Trophoblast cell (in vitro differentiated cells and primary cell): ENCODE measurements at regions not wholly inside any gene's neighbourhood (a gene's known extent, or its start where the extent isn't known, plus 50 kb on each side); places are given as distances from the start of the nearest gene placed in this dataset.

ENCODE experiments used
- DNase-seq, 2 donors: peaks; one replicate each; pipeline ENCODE4 v3.0.0-alpha.2; 2016
- H2AFZ ChIP-seq: 2 replicates; pipeline ENCODE4 v1.6.1; 2013; ENCODE audit warnings: low read length, moderate library complexity, mild to moderate bottlenecking; ENCODE audit not compliant: insufficient read depth, poor library complexity
- H2AK5ac ChIP-seq: 2 replicates; pipeline ENCODE4 v1.6.1; 2013; ENCODE audit warnings: mild to moderate bottlenecking, low read length
- H2BK120ac ChIP-seq: 2 replicates; pipeline ENCODE4 v1.6.1; 2013; ENCODE audit warnings: low read length, mild to moderate bottlenecking, moderate library complexity; ENCODE audit not compliant: insufficient read depth, poor library complexity
- H2BK12ac ChIP-seq: 2 replicates; pipeline ENCODE4 v1.6.1; 2013; ENCODE audit warnings: mild to moderate bottlenecking, low read length, moderate library complexity
- H2BK5ac ChIP-seq: 2 replicates; pipeline ENCODE4 v1.6.1; 2013; ENCODE audit warnings: low read length, low read depth, moderate library complexity, mild to moderate bottlenecking; ENCODE audit not compliant: poor library complexity
- H3K14ac ChIP-seq: 2 replicates; pipeline ENCODE4 v1.6.1; 2013; ENCODE audit warnings: mild to moderate bottlenecking, low read length
- H3K18ac ChIP-seq: 2 replicates; pipeline ENCODE4 v1.6.1; 2013; ENCODE audit warnings: mild to moderate bottlenecking, low read length
- H3K23ac ChIP-seq: 2 replicates; pipeline ENCODE4 v1.6.1; 2013; ENCODE audit warnings: low read length
- H3K27ac ChIP-seq: 2 replicates; pipeline ENCODE4 v1.5.1; 2013; ENCODE audit warnings: low read depth, mild to moderate bottlenecking, inconsistent platforms, low read length, moderate library complexity
- H3K27me3 ChIP-seq: 2 replicates; pipeline ENCODE4 v1.6.1; 2013; ENCODE audit warnings: inconsistent platforms, mild to moderate bottlenecking, low read length, moderate library complexity; ENCODE audit not compliant: insufficient read depth
- H3K36me3 ChIP-seq, 2 experiments: 1 replicate in 1 of 2; 2 replicates in 1 of 2; pipeline ENCODE4 v1.6.1; 2013; ENCODE audit warnings: low read length in 2 of 2, mild to moderate bottlenecking in 2 of 2, moderate library complexity in 1 of 2; ENCODE audit not compliant: insufficient read depth in 2 of 2, control insufficient read depth in 1 of 2
- H3K4ac ChIP-seq: 2 replicates; pipeline ENCODE4 v1.6.1; 2013; ENCODE audit warnings: low read depth, mild to moderate bottlenecking, low read length, moderate library complexity
- H3K4me1 ChIP-seq, 2 experiments: 1 replicate in 1 of 2; 2 replicates in 1 of 2; pipeline ENCODE4 v1.6.1; 2013; ENCODE audit warnings: low read length in 2 of 2, mild to moderate bottlenecking in 2 of 2, moderate library complexity in 1 of 2; ENCODE audit not compliant: insufficient read depth in 2 of 2, control insufficient read depth in 1 of 2
- H3K4me2 ChIP-seq: 2 replicates; pipeline ENCODE4 v1.6.1; 2013; ENCODE audit warnings: inconsistent platforms, mild to moderate bottlenecking, low read length, moderate library complexity
- H3K4me3 ChIP-seq: 2 replicates; pipeline ENCODE4 v1.5.1; 2013; ENCODE audit warnings: mild to moderate bottlenecking, low read depth, low read length, inconsistent platforms
- H3K79me1 ChIP-seq: one replicate; pipeline ENCODE4 v1.6.1; 2013; ENCODE audit warnings: low read length
- H3K79me2 ChIP-seq: 2 replicates; pipeline ENCODE4 v1.6.1; 2013; ENCODE audit warnings: low read length, mild to moderate bottlenecking; ENCODE audit not compliant: control insufficient read depth, insufficient read depth, poor library complexity
- H3K9ac ChIP-seq: 2 replicates; pipeline ENCODE4 v1.6.1; 2013; ENCODE audit warnings: mild to moderate bottlenecking, low read length
- H3K9me3 ChIP-seq: 2 replicates; pipeline ENCODE4 v1.6.1; 2013; ENCODE audit warnings: low read depth, mild to moderate bottlenecking, control low read depth, inconsistent platforms, low read length; ENCODE audit not compliant: insufficient read depth
- H4K12ac ChIP-seq: 2 replicates; pipeline ENCODE4 v1.6.1; 2013; ENCODE audit warnings: low read depth, mild to moderate bottlenecking, low read length, moderate library complexity
- H4K8ac ChIP-seq: 2 replicates; pipeline ENCODE4 v1.6.1; 2013; ENCODE audit warnings: low read depth, mild to moderate bottlenecking, low read length, moderate library complexity
- H4K91ac ChIP-seq: one replicate; pipeline ENCODE4 v1.6.1; 2013; ENCODE audit warnings: low read depth, mild to moderate bottlenecking, low read length, moderate library complexity
- WGBS: extraction: QIAGEN DNeasy Blood & Tissue Kit; methylation state at CpG from one replicate; pipeline ENCODE4 v1.1.7; 2013; ENCODE audit warnings: missing lambda C conversion rate; ENCODE audit not compliant: insufficient read length, insufficient coverage; ENCODE audit errors: extremely low coverage; 5-methylcytosine and 5-hydroxymethylcytosine counted together

- Histone ChIP-seq H3K14ac (no peak overlapping the region), H3K79me2 (no peaks in the 10 kb centered on the region), H2BK12ac (no peak overlapping the region), H3K4me3 (no peak overlapping the region), H2AK5ac (no peak overlapping the region), H4K8ac (no peak overlapping the region), H3K9ac (no peak overlapping the region), H3K36me3 (no peaks in the 10 kb centered on the region), H2AFZ (no peak overlapping the region), H2BK5ac (no peak overlapping the region), H2BK120ac (no peak overlapping the region), H3K23ac (no peak overlapping the region), H4K91ac (peak overlapping the region; percentile 15), H3K27ac (no peak overlapping the region), H3K27me3 (no peaks in the 10 kb centered on the region), H3K4me2 (no peak overlapping the region), H3K18ac (no peak overlapping the region), H3K4ac (no peak overlapping the region), H3K79me1 (peaks cover 2% of the 10 kb centered on the region), H3K9me3 (no peaks in the 10 kb centered on the region), H4K12ac (no peak overlapping the region), H3K4me1 (peaks cover 3 to 4% of the 10 kb centered on the region in 2 experiments)
- no CpG with 5 or more reads among the region's 5 CpGs for WGBS
- no peak for DNase-seq
These were observed 288.9 kb upstream of the CDH18 start for GRCh38 chr5:20276959-20277263.

DNA sequence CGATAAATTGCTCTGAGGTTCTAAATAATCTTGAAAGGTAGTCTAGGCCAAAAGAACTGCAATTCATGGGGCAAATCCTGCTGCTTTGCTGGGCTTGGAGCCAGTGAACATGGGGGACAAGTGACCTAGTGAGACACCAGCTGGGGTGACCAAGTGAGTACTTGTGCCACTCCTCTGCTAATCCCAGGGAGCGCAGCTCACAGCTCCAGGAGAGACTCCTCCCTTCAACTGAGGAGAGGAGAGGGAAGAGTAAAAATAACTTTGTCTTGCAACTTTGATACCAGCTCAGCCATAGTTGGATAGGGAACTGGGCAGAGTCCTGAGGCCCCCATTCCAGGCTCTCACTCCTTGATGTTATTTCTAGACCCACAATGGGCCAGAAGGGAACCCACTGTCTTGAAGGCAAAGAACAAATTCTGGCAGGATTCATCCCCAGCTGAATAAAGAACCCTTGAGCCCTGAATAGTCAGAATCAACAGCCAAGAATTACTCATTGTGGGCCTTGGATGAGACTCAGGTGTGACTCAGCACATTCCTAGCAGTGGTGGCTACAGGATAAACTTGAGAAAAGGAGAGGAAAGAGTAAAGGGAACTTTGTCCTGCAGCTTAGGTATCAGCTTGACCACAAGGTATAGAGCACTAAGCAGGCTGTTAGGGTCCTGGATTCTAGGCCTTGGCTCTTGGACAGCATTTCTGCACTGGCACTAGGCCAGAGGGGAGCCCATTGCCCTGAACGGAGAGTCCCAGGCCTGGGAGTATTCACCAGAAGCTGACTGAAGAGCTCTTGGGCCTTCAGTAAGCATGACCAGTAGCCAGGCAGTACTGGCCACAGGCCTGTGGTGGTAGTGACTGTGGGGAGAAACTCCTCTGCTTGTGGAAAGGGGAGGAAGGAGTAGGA is 288.3 kb upstream of the CDH18 start:
- no peaks in the 10 kb centered on the region for H3K36me3 ChIP-seq
- DNase-seq: peak in 1 of 2 donors; percentile 3
- no peak overlapping the region for H2AK5ac ChIP-seq
- no peak overlapping the region for H3K27ac ChIP-seq
- H3K4ac ChIP-seq: no peak overlapping the region
- no peak overlapping the region for H2BK12ac ChIP-seq
- no peaks in the 10 kb centered on the region for H3K79me2 ChIP-seq
- H3K4me1 ChIP-seq: peaks cover 3 to 4% of the 10 kb centered on the region in 2 experiments
- no peak overlapping the region for H3K4me2 ChIP-seq
- no peak overlapping the region for H3K9ac ChIP-seq
- no peak overlapping the region for H4K8ac ChIP-seq
- no peak overlapping the region for H3K14ac ChIP-seq
- peak overlapping the region; percentile 16 for H4K12ac ChIP-seq
- no peaks in the 10 kb centered on the region for H3K9me3 ChIP-seq
- no peak overlapping the region for H3K18ac ChIP-seq
- H3K23ac ChIP-seq: no peak overlapping the region
- WGBS: no CpG with 5 or more reads among the region's 3 CpGs
- H3K4me3 ChIP-seq: no peak overlapping the region
- H2BK120ac ChIP-seq: no peak overlapping the region
- H4K91ac ChIP-seq: peak overlapping the region; percentile 15
- H3K27me3 ChIP-seq: no peaks in the 10 kb centered on the region
- no peak overlapping the region for H2BK5ac ChIP-seq
- H3K79me1 ChIP-seq: peaks cover 2% of the 10 kb centered on the region
- H2AFZ ChIP-seq: no peak overlapping the region

- Histone ChIP-seq H4K12ac (no peak overlapping the region), H3K4me2 (no peak overlapping the region), H2BK120ac (no peak overlapping the region), H3K9ac (no peak overlapping the region), H3K27me3 (no peaks in the 10 kb centered on the region), H3K9me3 (no peaks in the 10 kb centered on the region), H3K18ac (no peak overlapping the region), H2BK5ac (no peak overlapping the region), H2AFZ (no peak overlapping the region), H2AK5ac (no peak overlapping the region), H3K23ac (no peak overlapping the region), H3K27ac (no peak overlapping the region), H4K8ac (no peak overlapping the region), H3K14ac (no peak overlapping the region), H4K91ac (no peak overlapping the region), H3K36me3 (no peaks in the 10 kb centered on the region), H3K4me1 (no peaks in the 10 kb centered on the region), H3K79me1 (no peaks in the 10 kb centered on the region), H3K4ac (no peak overlapping the region), H2BK12ac (no peak overlapping the region), H3K4me3 (no peak overlapping the region), H3K79me2 (no peaks in the 10 kb centered on the region)
- DNase-seq: no peak
- no CpG with 5 or more reads among the region's 2 CpGs for WGBS
These were observed 278.1 kb upstream of the CDH18 start for GRCh38 chr5:20266066-20266465.

DNA sequence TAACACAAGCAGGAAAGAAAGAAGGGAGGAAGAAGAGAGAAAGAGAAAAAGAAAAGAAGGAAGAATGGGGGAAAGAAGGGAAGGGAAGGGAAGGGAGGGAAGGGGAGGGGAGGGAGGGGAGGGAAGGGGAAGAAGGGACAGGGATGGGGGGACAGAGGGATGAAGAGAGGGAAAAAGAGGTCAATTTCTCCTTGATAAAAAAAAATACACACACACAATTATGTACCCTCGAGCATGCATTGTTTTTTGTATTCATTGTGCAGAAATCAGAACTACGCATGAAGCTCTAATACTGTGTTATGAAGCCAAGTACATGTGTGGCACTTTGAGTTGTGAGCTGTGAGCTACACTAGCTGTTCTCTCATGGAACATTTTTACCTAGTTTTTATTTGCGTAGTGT is 274.9 kb upstream of the CDH18 start:
- no CpG with 5 or more reads among the region's 3 CpGs for WGBS
- Histone ChIP-seq H3K4ac (no peak overlapping the region), H4K12ac (no peak overlapping the region), H3K9me3 (no peaks in the 10 kb centered on the region), H2AFZ (no peak overlapping the region), H3K79me2 (no peaks in the 10 kb centered on the region), H3K27me3 (no peaks in the 10 kb centered on the region), H3K36me3 (no peaks in the 10 kb centered on the region), H3K9ac (no peak overlapping the region), H3K4me1 (no peaks in the 10 kb centered on the region), H3K23ac (no peak overlapping the region), H2AK5ac (no peak overlapping the region), H3K4me3 (no peak overlapping the region), H3K79me1 (no peaks in the 10 kb centered on the region), H2BK5ac (no peak overlapping the region), H3K14ac (no peak overlapping the region), H2BK120ac (no peak overlapping the region), H3K27ac (no peak overlapping the region), H3K18ac (no peak overlapping the region), H3K4me2 (no peak overlapping the region), H4K91ac (no peak overlapping the region), H4K8ac (no peak overlapping the region), H2BK12ac (no peak overlapping the region)
- no peak for DNase-seq
